ENCODE measurements at regions not wholly inside any gene's neighbourhood (a gene's known extent, or its start where the extent isn't known, plus 50 kb on each side); places are given as distances from the start of the nearest gene placed in this dataset.

- no peak overlapping the region for H3K4me3 ChIP-seq (replicated peaks in 1 of 2; ENCODE audit: low read depth in 2 of 2, low read length in 2 of 2)
- no peak for DNase-seq (ENCODE audit: low read depth in 2 of 2)
- no peak for TF ChIP-seq CTCF (IDR thresholded peaks at IDR 0.05; ENCODE audit: low read depth, low read length)
These were observed 138.4 kb downstream of the UQCRFS1 start for GRCh38 chr19:29074579-29074978.

- no peak overlapping the region for H3K4me3 ChIP-seq (replicated peaks in 1 of 2; ENCODE audit: low read depth in 2 of 2, low read length in 2 of 2)
- DNase-seq (ENCODE audit: low read depth in 2 of 2), result no peak
- TF ChIP-seq CTCF (IDR thresholded peaks at IDR 0.05; ENCODE audit: low read depth, low read length), result no peak
These were observed 145.1 kb downstream of the UQCRFS1 start for GRCh38 chr19:29067831-29068230.

GRCh38 chr19:29062475-29063435 lies 150.2 kb downstream of the UQCRFS1 start:
- TF ChIP-seq CTCF (IDR thresholded peaks at IDR 0.05; ENCODE audit: low read depth, low read length), result no peak
- H3K4me3 ChIP-seq (replicated peaks in 1 of 2; ENCODE audit: low read depth in 2 of 2, low read length in 2 of 2), result no peak overlapping the region
- no peak for DNase-seq (ENCODE audit: low read depth in 2 of 2)

- no peak for TF ChIP-seq CTCF (IDR thresholded peaks at IDR 0.05; ENCODE audit: low read depth, low read length)
- no peak overlapping the region for H3K4me3 ChIP-seq (replicated peaks in 1 of 2; ENCODE audit: low read depth in 2 of 2, low read length in 2 of 2)
- no peak for DNase-seq (ENCODE audit: low read depth in 2 of 2)
These were observed 152.1 kb downstream of the UQCRFS1 start for GRCh38 chr19:29060813-29061364.

GRCh38 chr19:29056535-29056934 lies 156.4 kb downstream of the UQCRFS1 start:
- no peak for DNase-seq (ENCODE audit: low read depth in 2 of 2)
- H3K4me3 ChIP-seq (replicated peaks in 1 of 2; ENCODE audit: low read depth in 2 of 2, low read length in 2 of 2), result no peak overlapping the region
- no peak for TF ChIP-seq CTCF (IDR thresholded peaks at IDR 0.05; ENCODE audit: low read depth, low read length)

GRCh38 chr19:29054886-29055675 lies 157.9 kb downstream of the UQCRFS1 start:
- no peak for DNase-seq (ENCODE audit: low read depth in 2 of 2)
- no peak overlapping the region for H3K4me3 ChIP-seq (replicated peaks in 1 of 2; ENCODE audit: low read depth in 2 of 2, low read length in 2 of 2)
- no peak for TF ChIP-seq CTCF (IDR thresholded peaks at IDR 0.05; ENCODE audit: low read depth, low read length)

All from cardiac fibroblast (primary cell).